Mammary epithelial cell (primary cell): ENCODE measurements at regions not wholly inside any gene's neighbourhood (a gene's known extent, or its start where the extent isn't known, plus 50 kb on each side); places are given as distances from the start of the nearest gene placed in this dataset.

Experiments used
- CTCF ChIP-seq, 2 donors: IDR thresholded peaks in 1 of 2; conservative IDR thresholded peaks in 1 of 2; 2 replicates each; pipeline ENCODE4 v1.5.1; 2011 to 2012; ENCODE audit warnings: inconsistent platforms in 2 of 2, low read length in 2 of 2, mild to moderate bottlenecking in 2 of 2, control low read depth in 1 of 2, low read depth in 1 of 2; ENCODE audit not compliant: insufficient read depth in 1 of 2; ENCODE audit errors: extremely low read depth in 1 of 2
- EZH2 ChIP-seq: IDR thresholded peaks from 2 replicates; pipeline ENCODE4 v1.6.1; 2012; ENCODE audit warnings: low read length, inconsistent platforms, borderline replicate concordance

- no peak for TF ChIP-seq EZH2
- TF ChIP-seq CTCF (conservative IDR thresholded peaks at IDR 0.05 in 1 of 2, IDR thresholded peaks at IDR 0.05 in 1 of 2; ENCODE audit: extremely low read depth in 1 of 2, insufficient read depth in 1 of 2, low read depth in 1 of 2, low read length in 2 of 2): no peak
Observed at GRCh38 chr13:69363360-69363759, 744.3 kb upstream of the ATXN8OS start.
